ENCODE measurements at regions not wholly inside any gene's neighbourhood (a gene's known extent, or its start where the extent isn't known, plus 50 kb on each side); places are given as distances from the start of the nearest gene placed in this dataset.
A peak's percentile ranks its signal among the peaks of the same experiment; 100 is the strongest.

DNA sequence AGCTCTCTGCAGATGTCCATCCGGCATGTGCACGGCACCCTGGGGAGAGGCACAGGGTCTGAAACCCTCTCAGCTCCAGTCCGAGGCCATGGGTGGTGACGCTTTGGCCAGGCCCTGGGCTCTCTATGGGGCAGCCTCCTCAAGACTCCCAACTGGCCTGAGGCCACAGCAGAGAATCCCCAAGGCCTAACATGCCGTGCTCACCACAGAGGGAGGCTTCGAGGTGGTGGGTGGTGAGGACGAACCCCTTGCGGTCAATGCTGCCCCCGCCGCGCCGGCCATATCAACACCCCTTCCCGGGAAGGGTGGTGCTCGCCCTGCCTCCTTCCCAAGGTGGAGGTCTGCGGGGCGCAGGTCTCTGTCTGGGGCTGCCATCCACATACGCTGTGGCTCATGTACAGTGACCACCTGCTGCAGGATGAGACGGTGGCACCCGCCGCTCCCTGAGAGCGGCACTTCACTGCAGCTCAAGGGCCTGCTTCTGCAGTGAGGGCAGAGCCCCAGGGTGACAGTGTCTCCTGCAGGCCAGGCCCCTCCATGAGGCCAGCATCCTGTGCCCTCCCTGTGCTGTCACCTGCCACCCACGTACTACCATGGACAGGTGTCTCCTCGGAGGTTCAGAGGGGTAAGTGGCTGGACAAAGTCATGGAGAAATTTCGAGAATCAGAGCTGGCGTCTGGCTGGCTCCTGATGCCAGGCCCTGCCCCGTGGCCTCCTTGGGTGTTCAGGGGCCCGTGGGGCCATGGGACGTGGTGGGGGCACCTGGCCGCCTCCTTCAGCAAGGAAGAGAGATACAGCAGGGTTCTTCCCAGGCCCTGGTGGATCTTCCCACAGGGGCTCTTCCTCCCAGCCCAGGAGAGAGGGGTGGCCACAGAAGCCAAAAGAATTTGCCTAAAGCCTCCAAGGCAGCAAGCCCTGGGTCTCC lies 54.6 kb upstream of the ACSF3 start:
- TF ChIP-seq, protein P1, sequence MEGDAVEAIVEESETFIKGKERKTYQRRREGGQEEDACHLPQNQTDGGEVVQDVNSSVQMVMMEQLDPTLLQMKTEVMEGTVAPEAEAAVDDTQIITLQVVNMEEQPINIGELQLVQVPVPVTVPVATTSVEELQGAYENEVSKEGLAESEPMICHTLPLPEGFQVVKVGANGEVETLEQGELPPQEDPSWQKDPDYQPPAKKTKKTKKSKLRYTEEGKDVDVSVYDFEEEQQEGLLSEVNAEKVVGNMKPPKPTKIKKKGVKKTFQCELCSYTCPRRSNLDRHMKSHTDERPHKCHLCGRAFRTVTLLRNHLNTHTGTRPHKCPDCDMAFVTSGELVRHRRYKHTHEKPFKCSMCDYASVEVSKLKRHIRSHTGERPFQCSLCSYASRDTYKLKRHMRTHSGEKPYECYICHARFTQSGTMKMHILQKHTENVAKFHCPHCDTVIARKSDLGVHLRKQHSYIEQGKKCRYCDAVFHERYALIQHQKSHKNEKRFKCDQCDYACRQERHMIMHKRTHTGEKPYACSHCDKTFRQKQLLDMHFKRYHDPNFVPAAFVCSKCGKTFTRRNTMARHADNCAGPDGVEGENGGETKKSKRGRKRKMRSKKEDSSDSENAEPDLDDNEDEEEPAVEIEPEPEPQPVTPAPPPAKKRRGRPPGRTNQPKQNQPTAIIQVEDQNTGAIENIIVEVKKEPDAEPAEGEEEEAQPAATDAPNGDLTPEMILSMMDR (IDR thresholded peaks at IDR 0.05; ENCODE audit: insufficient read depth, low read length, poor library complexity, severe bottlenecking), result no peak
- no peak overlapping the region for H3K4me3 ChIP-seq (replicated peaks; ENCODE audit: low read depth, low read length)
- no peak for DNase-seq (ENCODE audit: extremely low read depth, insufficient read length)
- H3K27me3 ChIP-seq (replicated peaks; ENCODE audit: control insufficient read depth, insufficient read depth, low read length), result no peaks in the 10 kb centered on the region; the same call in 1 of the 2 replicates
- H3K36me3 ChIP-seq (ENCODE audit: control insufficient read depth, insufficient read depth, low read length), result no peaks in the 10 kb centered on the region

DNA sequence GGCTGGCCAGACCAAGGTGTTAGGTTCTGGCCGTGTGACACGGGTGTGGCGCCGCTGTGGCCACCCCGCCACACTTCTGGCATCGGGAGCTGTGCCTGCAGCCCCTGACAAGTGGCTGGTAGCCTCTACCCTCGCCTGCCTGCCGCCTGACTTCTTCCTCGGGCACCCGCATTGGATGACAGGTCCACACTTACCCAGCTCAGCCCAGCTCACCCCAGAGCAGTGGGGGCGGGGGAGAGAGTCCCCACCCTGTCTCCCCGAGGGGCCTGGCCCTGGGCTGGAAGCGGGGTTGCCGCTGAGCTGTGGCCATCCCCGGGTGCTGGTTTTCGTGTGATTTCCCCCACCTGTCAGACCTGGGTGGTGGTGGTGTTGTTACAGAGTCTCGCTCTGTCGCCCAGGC lies 53.9 kb upstream of the ACSF3 start:
- H3K27me3 ChIP-seq (replicated peaks; ENCODE audit: control insufficient read depth, insufficient read depth, low read length), result no peaks in the 10 kb centered on the region; the same call in 1 of the 2 replicates
- TF ChIP-seq, protein P1 (IDR thresholded peaks at IDR 0.05; ENCODE audit: insufficient read depth, low read length, poor library complexity, severe bottlenecking), result no peak
- H3K36me3 ChIP-seq (ENCODE audit: control insufficient read depth, insufficient read depth, low read length), result no peaks in the 10 kb centered on the region
- H3K4me3 ChIP-seq (replicated peaks; ENCODE audit: low read depth, low read length), result no peak overlapping the region
- DNase-seq (ENCODE audit: extremely low read depth, insufficient read length), result peak; percentile 64

DNA sequence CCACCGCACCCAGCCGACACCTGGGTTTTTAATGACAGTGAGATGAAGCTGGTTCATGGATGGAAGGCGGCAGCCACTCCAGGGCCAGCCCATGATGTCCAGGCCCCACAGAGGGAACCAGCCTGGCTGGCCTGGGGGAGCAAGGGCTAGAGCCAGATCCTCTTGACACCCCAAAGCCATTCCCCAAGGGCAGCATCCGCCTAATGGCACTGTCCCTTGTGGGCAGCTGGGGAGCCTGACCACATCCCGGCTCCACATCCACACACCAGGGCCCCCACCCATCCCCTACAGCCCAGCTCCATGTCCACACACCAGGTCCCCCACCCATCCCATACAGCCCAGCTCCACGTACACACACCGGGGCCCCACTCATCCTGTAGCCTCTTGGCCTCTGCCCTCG lies 53.3 kb upstream of the ACSF3 start:
- no peak for DNase-seq (ENCODE audit: extremely low read depth, insufficient read length)
- no peaks in the 10 kb centered on the region for H3K36me3 ChIP-seq (ENCODE audit: control insufficient read depth, insufficient read depth, low read length)
- TF ChIP-seq, protein P1 (IDR thresholded peaks at IDR 0.05; ENCODE audit: insufficient read depth, low read length, poor library complexity, severe bottlenecking), result no peak
- H3K4me3 ChIP-seq (replicated peaks; ENCODE audit: low read depth, low read length), result no peak overlapping the region
- no peaks in the 10 kb centered on the region; the same call in 1 of the 2 replicates for H3K27me3 ChIP-seq (replicated peaks; ENCODE audit: control insufficient read depth, insufficient read depth, low read length)

DNA sequence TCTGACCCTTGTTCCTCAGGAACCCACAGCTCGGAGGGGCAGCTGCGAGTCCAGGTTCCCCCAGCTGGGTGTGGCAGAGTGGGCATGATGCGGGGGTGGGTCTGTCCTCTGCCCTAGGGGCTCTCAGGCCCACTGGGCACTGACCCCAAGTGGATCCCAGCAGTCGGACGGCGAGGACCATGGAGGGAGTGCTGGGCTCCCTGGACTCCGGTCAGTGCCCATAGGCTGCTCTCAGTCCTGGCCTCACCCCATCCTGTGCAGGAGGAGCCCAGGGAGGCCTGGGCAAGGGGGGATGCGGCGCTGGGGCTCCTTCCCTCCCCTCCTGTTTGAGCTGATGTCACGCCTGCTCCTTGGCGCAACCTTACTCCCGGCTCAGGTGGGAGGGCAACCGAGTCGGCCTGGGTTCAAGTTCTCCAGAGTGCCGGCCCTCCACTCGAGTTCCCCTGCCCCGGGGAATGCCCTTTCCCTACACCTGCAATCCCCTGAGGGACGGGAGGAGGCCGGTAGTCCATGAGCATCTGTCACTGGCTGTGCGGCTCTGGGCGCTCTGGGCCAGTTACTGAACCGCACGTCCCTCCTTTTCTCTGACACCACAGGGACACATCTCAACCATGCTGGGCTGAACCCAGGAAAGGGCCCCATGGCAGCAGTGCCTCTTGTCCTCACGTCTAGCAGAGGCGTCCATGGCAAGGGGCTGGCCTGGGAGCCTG lies 52.6 kb upstream of the ACSF3 start:
- Histone ChIP-seq H3K27me3 (replicated peaks; ENCODE audit: control insufficient read depth, insufficient read depth, low read length) (no peaks in the 10 kb centered on the region; the same call in 1 of the 2 replicates), H3K4me3 (replicated peaks; ENCODE audit: low read depth, low read length) (no peak overlapping the region), H3K36me3 (ENCODE audit: control insufficient read depth, insufficient read depth, low read length) (no peaks in the 10 kb centered on the region)
- TF ChIP-seq, protein P1 (IDR thresholded peaks at IDR 0.05; ENCODE audit: insufficient read depth, low read length, poor library complexity, severe bottlenecking), result no peak
- DNase-seq (ENCODE audit: extremely low read depth, insufficient read length), result no peak

DNA sequence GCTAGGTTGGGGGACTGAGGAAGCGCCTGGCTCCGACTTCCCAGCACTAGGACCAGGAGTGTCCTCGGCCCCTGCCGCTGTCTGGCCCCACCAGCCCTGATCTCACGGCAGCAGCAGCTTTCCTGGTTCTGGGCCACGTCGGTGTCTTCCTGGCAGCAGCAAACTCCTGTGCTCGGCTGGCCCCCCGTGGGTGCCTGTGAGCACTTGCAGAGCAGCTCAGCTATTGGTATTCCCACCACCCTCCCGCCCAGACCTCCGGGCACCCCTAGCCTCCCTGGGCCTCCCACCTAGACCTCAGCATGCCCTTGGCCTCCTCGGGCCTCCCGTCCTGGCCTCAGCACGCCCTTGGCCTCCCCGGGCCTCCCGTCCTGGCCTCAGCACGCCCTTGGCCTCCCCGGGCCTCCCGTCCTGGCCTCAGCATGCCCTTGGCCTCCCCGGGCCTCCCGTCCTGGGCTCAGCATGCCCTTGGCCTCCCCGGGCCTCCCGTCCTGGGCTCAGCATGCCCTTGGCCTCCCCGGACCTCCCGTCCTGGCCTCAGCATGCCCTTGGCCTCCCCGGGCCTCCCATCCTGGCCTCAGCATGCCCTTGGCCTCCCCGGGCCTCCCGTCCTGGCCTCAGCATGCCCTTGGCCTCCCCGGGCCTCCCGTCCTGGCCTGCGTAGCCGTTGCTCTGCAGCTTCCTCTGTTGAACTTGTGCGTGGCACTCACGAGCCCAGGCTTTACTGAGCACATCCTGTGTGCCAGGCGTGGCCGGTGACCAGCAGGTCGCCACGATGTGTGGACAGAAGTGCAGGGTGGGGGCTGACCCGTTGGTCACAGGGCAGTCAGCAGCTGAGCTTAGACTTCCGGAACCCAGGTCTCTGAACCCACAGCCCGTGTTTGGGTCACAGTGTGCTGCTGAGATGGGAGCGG lies 51.8 kb upstream of the ACSF3 start:
- Histone ChIP-seq H3K27me3 (replicated peaks; ENCODE audit: control insufficient read depth, insufficient read depth, low read length) (no peaks in the 10 kb centered on the region; the same call in 1 of the 2 replicates), H3K36me3 (ENCODE audit: control insufficient read depth, insufficient read depth, low read length) (no peaks in the 10 kb centered on the region), H3K4me3 (replicated peaks; ENCODE audit: low read depth, low read length) (no peak overlapping the region)
- TF ChIP-seq, protein P1 (IDR thresholded peaks at IDR 0.05; ENCODE audit: insufficient read depth, low read length, poor library complexity, severe bottlenecking), result no peak
- no peak for DNase-seq (ENCODE audit: extremely low read depth, insufficient read length)

Data from GM06990 (cell line).